ENCODE measurements at regions not wholly inside any gene's neighbourhood (a gene's known extent, or its start where the extent isn't known, plus 50 kb on each side); places are given as distances from the start of the nearest gene placed in this dataset.

GRCh38 chr11:116611998-116612620, 160.7 kb downstream of the BUD13 start:
- Mint-ChIP-seq H3K9me3 (ENCODE audit: low read depth) (no peaks in the 10 kb centered on the region), H3K4me3 (ENCODE audit: low read depth) (no peak overlapping the region), H3K27ac (no peak overlapping the region), H3K27me3 (peaks cover 39% of the 10 kb centered on the region), H3K36me3 (ENCODE audit: insufficient read depth) (no peaks in the 10 kb centered on the region), H3K4me1 (ENCODE audit: low read depth) (no peaks in the 10 kb centered on the region)
- DNase-seq (ENCODE audit: low spot score, unreplicated experiment), result no peak
- TF ChIP-seq, protein P1, sequence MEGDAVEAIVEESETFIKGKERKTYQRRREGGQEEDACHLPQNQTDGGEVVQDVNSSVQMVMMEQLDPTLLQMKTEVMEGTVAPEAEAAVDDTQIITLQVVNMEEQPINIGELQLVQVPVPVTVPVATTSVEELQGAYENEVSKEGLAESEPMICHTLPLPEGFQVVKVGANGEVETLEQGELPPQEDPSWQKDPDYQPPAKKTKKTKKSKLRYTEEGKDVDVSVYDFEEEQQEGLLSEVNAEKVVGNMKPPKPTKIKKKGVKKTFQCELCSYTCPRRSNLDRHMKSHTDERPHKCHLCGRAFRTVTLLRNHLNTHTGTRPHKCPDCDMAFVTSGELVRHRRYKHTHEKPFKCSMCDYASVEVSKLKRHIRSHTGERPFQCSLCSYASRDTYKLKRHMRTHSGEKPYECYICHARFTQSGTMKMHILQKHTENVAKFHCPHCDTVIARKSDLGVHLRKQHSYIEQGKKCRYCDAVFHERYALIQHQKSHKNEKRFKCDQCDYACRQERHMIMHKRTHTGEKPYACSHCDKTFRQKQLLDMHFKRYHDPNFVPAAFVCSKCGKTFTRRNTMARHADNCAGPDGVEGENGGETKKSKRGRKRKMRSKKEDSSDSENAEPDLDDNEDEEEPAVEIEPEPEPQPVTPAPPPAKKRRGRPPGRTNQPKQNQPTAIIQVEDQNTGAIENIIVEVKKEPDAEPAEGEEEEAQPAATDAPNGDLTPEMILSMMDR (IDR thresholded peaks at IDR 0.05; ENCODE audit: unreplicated experiment), result no peak

DNA sequence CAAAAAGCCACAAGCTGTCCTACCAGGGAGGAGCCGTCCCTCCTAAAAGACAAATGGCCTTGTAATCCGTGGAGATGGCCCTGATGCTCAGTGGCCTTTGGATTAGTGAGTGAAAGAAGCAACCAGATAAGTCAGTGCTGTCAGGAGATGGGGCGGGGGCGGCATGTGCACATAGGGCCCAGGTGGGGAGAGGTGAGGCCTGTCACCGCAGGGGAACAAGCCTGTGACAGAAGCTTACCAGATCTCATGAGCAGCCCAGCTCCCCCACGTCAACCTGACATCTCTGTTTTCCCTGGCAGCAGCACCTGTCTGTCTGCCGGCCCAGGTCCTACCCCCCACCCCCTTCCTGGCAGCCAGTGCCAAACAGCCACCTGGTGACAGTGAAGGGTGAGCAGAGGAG, 162.6 kb downstream of the BUD13 start:
- peaks cover 39% of the 10 kb centered on the region for H3K27me3 Mint-ChIP-seq

GRCh38 chr11:116607027-116607426, 165.8 kb downstream of the BUD13 start:
- Mint-ChIP-seq H3K27ac (no peak overlapping the region), H3K4me1 (ENCODE audit: low read depth) (no peaks in the 10 kb centered on the region), H3K36me3 (ENCODE audit: insufficient read depth) (no peaks in the 10 kb centered on the region), H3K4me3 (ENCODE audit: low read depth) (no peak overlapping the region), H3K27me3 (peaks cover 40% of the 10 kb centered on the region), H3K9me3 (ENCODE audit: low read depth) (no peaks in the 10 kb centered on the region)
- TF ChIP-seq, protein P1 (IDR thresholded peaks at IDR 0.05; ENCODE audit: unreplicated experiment), result no peak
- DNase-seq (ENCODE audit: low spot score, unreplicated experiment), result no peak

More for the DNA sequence above, 162.6 kb downstream of the BUD13 start:
- H3K36me3 Mint-ChIP-seq (ENCODE audit: insufficient read depth), result no peaks in the 10 kb centered on the region
- H3K4me3 Mint-ChIP-seq (ENCODE audit: low read depth), result no peak overlapping the region
- no peaks in the 10 kb centered on the region for H3K4me1 Mint-ChIP-seq (ENCODE audit: low read depth)
- TF ChIP-seq, protein P1 (IDR thresholded peaks at IDR 0.05; ENCODE audit: unreplicated experiment), result no peak
- no peak for DNase-seq (ENCODE audit: low spot score, unreplicated experiment)
- no peaks in the 10 kb centered on the region for H3K9me3 Mint-ChIP-seq (ENCODE audit: low read depth)
- H3K27ac Mint-ChIP-seq, result no peak overlapping the region

- TF ChIP-seq, protein P1 (IDR thresholded peaks at IDR 0.05; ENCODE audit: unreplicated experiment), result peak; percentile 68
- H3K9me3 Mint-ChIP-seq (ENCODE audit: low read depth), result no peaks in the 10 kb centered on the region
- H3K4me3 Mint-ChIP-seq (ENCODE audit: low read depth), result no peak overlapping the region
- H3K27me3 Mint-ChIP-seq, result peaks cover 33% of the 10 kb centered on the region
- H3K27ac Mint-ChIP-seq, result no peak overlapping the region
- peak; percentile 88 for DNase-seq (ENCODE audit: low spot score, unreplicated experiment)
- no peaks in the 10 kb centered on the region for H3K4me1 Mint-ChIP-seq (ENCODE audit: low read depth)
- no peaks in the 10 kb centered on the region for H3K36me3 Mint-ChIP-seq (ENCODE audit: insufficient read depth)
Measured at GRCh38 chr11:116605543-116606459, 167.0 kb downstream of the BUD13 start.

- no peaks in the 10 kb centered on the region for H3K9me3 Mint-ChIP-seq (ENCODE audit: low read depth)
- no peaks in the 10 kb centered on the region for H3K4me1 Mint-ChIP-seq (ENCODE audit: low read depth)
- H3K27me3 Mint-ChIP-seq, result peaks cover 44% of the 10 kb centered on the region
- TF ChIP-seq, protein P1 (IDR thresholded peaks at IDR 0.05; ENCODE audit: unreplicated experiment), result no peak
- H3K27ac Mint-ChIP-seq, result no peak overlapping the region
- no peak for DNase-seq (ENCODE audit: low spot score, unreplicated experiment)
- no peak overlapping the region for H3K4me3 Mint-ChIP-seq (ENCODE audit: low read depth)
- H3K36me3 Mint-ChIP-seq (ENCODE audit: insufficient read depth), result no peaks in the 10 kb centered on the region
Measured at GRCh38 chr11:116603728-116604323, 169.0 kb downstream of the BUD13 start.

Measured in progenitor cell of endocrine pancreas (in vitro differentiated cells).